PC-9 (cell line): ENCODE measurements at regions not wholly inside any gene's neighbourhood (a gene's known extent, or its start where the extent isn't known, plus 50 kb on each side); places are given as distances from the start of the nearest gene placed in this dataset.

Source experiments
- BruUV-seq: library from RNA; stranded (reverse); fragments of 400-500 nt; replicated peaks from 2 replicates; lab custom pipeline; 2021; lab: Mats Ljungman, UMichigan
- CTCF ChIA-PET: fragments of 300-600 bp; sonication (Branson Sonifier 250); formaldehyde crosslinking; loops from one replicate; lab custom pipeline; 2022; ENCODE audit warnings: antibody characterized with exemption; lab: Charles Lee
- POLR2A ChIA-PET: fragments of 300-600 bp; sonication (Branson Sonifier 250); formaldehyde crosslinking; loops from one replicate; lab custom pipeline; 2022; ENCODE audit warnings: antibody characterized with exemption; ENCODE audit not compliant: unreplicated experiment; lab: Charles Lee
- DNase-seq, 2 experiments: peaks; one replicate each; pipeline versions ENCODE4 v3.0.0 to v3.0.0-alpha.2; 2015 to 2022; ENCODE audit warnings: mixed read lengths in 1 of 2
- H2AFZ ChIP-seq: fragments of 200-600 bp; sonication (generic); 2 replicates; pipeline ENCODE4 v1.8.1; 2017; ENCODE audit warnings: antibody characterized with exemption
- H3F3A ChIP-seq: fragments of 200-600 bp; sonication (generic); 2 replicates; pipeline ENCODE4 v1.8.1; 2017; ENCODE audit warnings: antibody characterized with exemption, mild to moderate bottlenecking, low read depth; ENCODE audit not compliant: insufficient read depth
- H3K27ac ChIP-seq: fragments of 200-600 bp; sonication (generic); 2 replicates; pipeline ENCODE4 v1.6.1; 2016; ENCODE audit warnings: mixed run types
- H3K27me3 ChIP-seq: fragments of 200-600 bp; sonication (generic); 2 replicates; pipeline ENCODE4 v1.6.1; 2016; ENCODE audit warnings: low read depth, mixed run types; ENCODE audit not compliant: insufficient read depth
- H3K36me3 ChIP-seq: fragments of 200-600 bp; sonication (generic); 2 replicates; pipeline ENCODE4 v1.6.1; 2016; ENCODE audit warnings: low read depth, mixed run types
- H3K4me1 ChIP-seq: fragments of 200-600 bp; sonication (generic); replicated peaks from 2 replicates; pipeline ENCODE4 v1.6.1; 2016; ENCODE audit warnings: mixed run types; ENCODE audit not compliant: insufficient read depth
- H3K4me2 ChIP-seq: fragments of 200-600 bp; sonication (generic); 2 replicates; pipeline ENCODE4 v1.6.1; 2017; ENCODE audit warnings: mixed run types
- H3K4me3 ChIP-seq: fragments of 200-600 bp; sonication (generic); 2 replicates; pipeline ENCODE4 v1.6.1; 2016; ENCODE audit warnings: mixed run types
- H3K79me2 ChIP-seq: fragments of 200-600 bp; sonication (generic); 2 replicates; pipeline ENCODE4 v1.6.1; 2017; ENCODE audit warnings: low read depth, mixed run types
- H3K9me2 ChIP-seq: fragments of 200-600 bp; sonication (generic); 2 replicates; pipeline ENCODE4 v1.8.1; 2017; ENCODE audit warnings: mild to moderate bottlenecking; ENCODE audit not compliant: insufficient read depth
- H3K9me3 ChIP-seq: fragments of 200-600 bp; sonication (generic); 2 replicates; pipeline ENCODE4 v1.8.1; 2016; ENCODE audit warnings: low read depth; ENCODE audit not compliant: insufficient read depth
- H4K20me1 ChIP-seq: fragments of 200-600 bp; sonication (generic); 2 replicates; pipeline ENCODE4 v1.8.1; 2017; ENCODE audit not compliant: insufficient read depth
- EZH2 ChIP-seq: fragments of 200-600 bp; sonication (generic); IDR thresholded peaks from 2 replicates; pipeline ENCODE4 v1.8.0; 2017; ENCODE audit warnings: antibody characterized with exemption, low read depth
- intact Hi-C: fragments of 100-400 bp; cut with micrococcal nuclease; formaldehyde crosslinking; loops from one replicate; pipeline ENCODE4 v1.10.0; 2022; ENCODE audit not compliant: unreplicated experiment
- TF ChIP-seq, protein P1 (sequence below): fragments of 200-600 bp; sonication (generic); conservative IDR thresholded peaks from 2 replicates; pipeline ENCODE4 v1.6.1; 2017; ENCODE audit warnings: mixed run types, antibody characterized with exemption, mild to moderate bottlenecking, moderate library complexity

DNA sequence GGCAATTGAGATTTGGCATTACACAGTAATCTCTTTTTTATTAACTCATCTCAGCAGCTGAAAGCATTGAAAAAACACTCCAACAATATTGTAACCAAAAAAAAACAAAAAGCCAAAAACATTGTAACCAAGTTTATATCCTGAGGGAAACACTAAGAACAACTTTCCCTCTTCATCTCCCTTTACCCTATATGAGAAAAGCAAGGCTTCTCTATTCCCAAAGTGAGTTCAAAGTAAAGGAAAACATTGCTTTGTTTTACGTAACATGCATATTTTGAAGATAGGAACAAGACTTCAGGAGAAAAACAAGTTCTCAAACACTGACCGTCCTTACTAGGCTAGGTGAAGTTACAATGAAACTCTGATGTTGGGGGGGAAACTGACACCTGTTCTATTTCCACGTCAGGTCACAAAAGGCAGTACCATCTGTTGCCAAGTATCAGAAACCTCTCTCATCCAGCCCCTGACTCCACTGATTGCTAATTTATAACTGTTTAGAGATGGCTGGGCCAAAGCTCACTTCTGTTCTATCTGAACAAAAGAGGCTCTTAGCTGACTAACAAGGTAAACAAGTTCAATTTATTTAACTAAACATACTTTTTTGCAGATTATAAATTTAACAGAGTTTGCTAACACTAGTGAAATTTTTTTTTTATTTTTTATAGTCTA, 67.9 kb upstream of the PLXNC1 start:
- Histone ChIP-seq H3K27ac (no peak overlapping the region), H3K9me3 (no peaks in the 10 kb centered on the region; the same call in 1 of the 2 replicates), H3K4me1 (no peaks in the 10 kb centered on the region), H3K36me3 (no peaks in the 10 kb centered on the region), H3K4me3 (no peak overlapping the region), H2AFZ (no peak overlapping the region), H3K27me3 (no peaks in the 10 kb centered on the region), H3K79me2 (no peaks in the 10 kb centered on the region), H4K20me1 (no peaks in the 10 kb centered on the region), H3F3A (no peaks in the 10 kb centered on the region), H3K4me2 (no peak overlapping the region), H3K9me2 (no peaks in the 10 kb centered on the region)
- ChIA-PET POLR2A (no interaction called here), CTCF (no interaction called here)
- BruUV-seq: no TSS peak
- DNase-seq: no peak
- no peak for TF ChIP-seq EZH2
- intact Hi-C loops: no loop called here

DNA sequence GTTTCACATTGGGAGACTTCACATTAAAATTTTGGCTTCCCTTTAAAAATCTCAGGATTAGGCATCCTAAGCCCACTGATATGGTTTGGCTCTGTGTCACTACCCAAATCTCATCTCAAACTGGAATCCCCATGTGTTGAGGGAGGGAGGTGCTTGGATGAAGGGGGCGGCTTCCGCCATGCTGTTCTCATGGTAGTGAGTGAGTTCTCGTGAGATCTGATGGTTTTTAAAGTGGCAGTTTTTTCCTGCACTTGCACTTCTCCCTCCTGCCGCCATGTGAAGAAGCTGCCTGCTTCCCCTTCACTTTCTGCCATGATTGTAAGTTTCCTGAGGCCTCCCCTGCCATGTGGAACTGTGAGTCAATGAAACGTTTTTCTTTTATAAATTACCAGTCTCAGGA, 65.7 kb upstream of the PLXNC1 start:
- CTCF ChIA-PET: interaction anchor here (0.6 kb wide), 1 partner anchor 1083 kb away, joined by 5 read pairs; no protein-coding TSS in a partner anchor

DNA sequence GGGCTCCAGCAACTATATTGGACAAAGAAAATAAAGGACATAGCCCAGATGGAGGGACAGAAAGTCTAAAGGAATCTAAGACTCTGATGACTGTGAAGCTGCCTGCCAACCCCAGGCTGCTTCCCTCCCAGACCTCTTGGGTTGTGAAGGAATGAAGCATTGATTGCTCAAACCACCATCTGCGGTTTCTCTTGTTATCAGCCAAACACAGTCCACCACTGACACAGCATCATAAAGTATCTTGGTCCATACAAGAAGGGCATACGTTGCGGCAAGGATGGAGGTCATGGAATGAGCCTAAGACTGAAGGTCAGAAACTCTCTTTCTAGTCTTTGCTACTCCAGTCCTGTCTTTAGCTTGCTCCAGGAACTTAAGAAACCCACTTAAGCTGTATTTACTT, 58.5 kb upstream of the PLXNC1 start:
- H3K27me3 ChIP-seq: no peaks in the 10 kb centered on the region
- no peaks in the 10 kb centered on the region for H3K36me3 ChIP-seq
- H4K20me1 ChIP-seq: no peaks in the 10 kb centered on the region
- H3K9me3 ChIP-seq: no peaks in the 10 kb centered on the region; the same call in 1 of the 2 replicates
- no peaks in the 10 kb centered on the region for H3K9me2 ChIP-seq
- H3K4me3 ChIP-seq: no peak overlapping the region
- H3K4me2 ChIP-seq: no peak overlapping the region
- no peaks in the 10 kb centered on the region for H3K79me2 ChIP-seq
- no peaks in the 10 kb centered on the region for H3F3A ChIP-seq
- no TSS peak for BruUV-seq
- ChIA-PET POLR2A (no interaction called here), CTCF (no interaction called here)
- DNase-seq: no peak
- TF ChIP-seq EZH2: no peak
- TF ChIP-seq, protein P1, sequence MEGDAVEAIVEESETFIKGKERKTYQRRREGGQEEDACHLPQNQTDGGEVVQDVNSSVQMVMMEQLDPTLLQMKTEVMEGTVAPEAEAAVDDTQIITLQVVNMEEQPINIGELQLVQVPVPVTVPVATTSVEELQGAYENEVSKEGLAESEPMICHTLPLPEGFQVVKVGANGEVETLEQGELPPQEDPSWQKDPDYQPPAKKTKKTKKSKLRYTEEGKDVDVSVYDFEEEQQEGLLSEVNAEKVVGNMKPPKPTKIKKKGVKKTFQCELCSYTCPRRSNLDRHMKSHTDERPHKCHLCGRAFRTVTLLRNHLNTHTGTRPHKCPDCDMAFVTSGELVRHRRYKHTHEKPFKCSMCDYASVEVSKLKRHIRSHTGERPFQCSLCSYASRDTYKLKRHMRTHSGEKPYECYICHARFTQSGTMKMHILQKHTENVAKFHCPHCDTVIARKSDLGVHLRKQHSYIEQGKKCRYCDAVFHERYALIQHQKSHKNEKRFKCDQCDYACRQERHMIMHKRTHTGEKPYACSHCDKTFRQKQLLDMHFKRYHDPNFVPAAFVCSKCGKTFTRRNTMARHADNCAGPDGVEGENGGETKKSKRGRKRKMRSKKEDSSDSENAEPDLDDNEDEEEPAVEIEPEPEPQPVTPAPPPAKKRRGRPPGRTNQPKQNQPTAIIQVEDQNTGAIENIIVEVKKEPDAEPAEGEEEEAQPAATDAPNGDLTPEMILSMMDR: no peak
- no peaks in the 10 kb centered on the region for H3K4me1 ChIP-seq
- no peak overlapping the region for H3K27ac ChIP-seq
- intact Hi-C loops: no loop called here
- H2AFZ ChIP-seq: no peak overlapping the region

More for the DNA sequence above, 65.7 kb upstream of the PLXNC1 start:
- no peaks in the 10 kb centered on the region for H3K27me3 ChIP-seq
- H3F3A ChIP-seq: no peaks in the 10 kb centered on the region
- POLR2A ChIA-PET: no interaction called here
- no peak for TF ChIP-seq EZH2
- TF ChIP-seq, protein P1: no peak
- H2AFZ ChIP-seq: no peak overlapping the region
- H3K4me3 ChIP-seq: no peak overlapping the region
- intact Hi-C loops: no loop called here
- H3K27ac ChIP-seq: no peak overlapping the region
- no peaks in the 10 kb centered on the region for H3K79me2 ChIP-seq
- no peak for DNase-seq
- H3K36me3 ChIP-seq: no peaks in the 10 kb centered on the region
- H4K20me1 ChIP-seq: no peaks in the 10 kb centered on the region
- no peak overlapping the region for H3K4me2 ChIP-seq
- no peaks in the 10 kb centered on the region; the same call in 1 of the 2 replicates for H3K9me3 ChIP-seq
- no peaks in the 10 kb centered on the region for H3K9me2 ChIP-seq
- BruUV-seq: no TSS peak
- H3K4me1 ChIP-seq: no peaks in the 10 kb centered on the region
